H1 (cell line): ENCODE measurements at regions not wholly inside any gene's neighbourhood (a gene's known extent, or its start where the extent isn't known, plus 50 kb on each side); places are given as distances from the start of the nearest gene placed in this dataset.

Source experiments
- CTCF ChIA-PET: fragments of 300-600 bp; sonication (Branson Sonifier 250); formaldehyde crosslinking; loops from one replicate; lab custom pipeline; 2021; ENCODE audit not compliant: partially characterized antibody; lab: Charles Lee
- POLR2A ChIA-PET: fragments of 300-600 bp; sonication (Branson Sonifier 250); formaldehyde crosslinking; loops from one replicate; lab custom pipeline; 2021; ENCODE audit warnings: inconsistent platforms; ENCODE audit not compliant: partially characterized antibody; lab: Charles Lee
- DNase-seq, 2 experiments: peaks; one replicate each; pipeline versions ENCODE4 v3.0.0 to v3.0.0-alpha.2; 2010 to 2022; ENCODE audit warnings: low spot score in 2 of 2, low read depth in 1 of 2, mixed read lengths in 1 of 2
- FAIRE-seq: peaks from 2 replicates; lab custom pipeline; 2011; peaks lifted over from hg19 to GRCh38; lab: Jason Lieb, UNC
- H2AFZ ChIP-seq: 2 replicates; pipeline ENCODE4 v1.8.1; 2012; ENCODE audit warnings: low read length, inconsistent platforms
- H2AK5ac ChIP-seq: 2 replicates; pipeline ENCODE4 v1.6.1; 2013; ENCODE audit warnings: low read depth, low read length
- H2BK120ac ChIP-seq: replicated peaks from 2 replicates; pipeline ENCODE3; 2013; ENCODE audit warnings: low read depth, low read length, inconsistent platforms
- H2BK12ac ChIP-seq: 2 replicates; pipeline ENCODE4 v1.6.1; 2013; ENCODE audit warnings: low read depth, low read length
- H2BK15ac ChIP-seq: 2 replicates; pipeline ENCODE4 v1.6.1; 2013; ENCODE audit warnings: low read length
- H2BK20ac ChIP-seq: 2 replicates; pipeline ENCODE4 v1.6.1; 2013; ENCODE audit warnings: low read length
- H2BK5ac ChIP-seq: 2 replicates; pipeline ENCODE4 v1.6.1; 2013; ENCODE audit warnings: low read depth, low read length
- H3K14ac ChIP-seq: 2 replicates; pipeline ENCODE4 v1.6.1; 2013; ENCODE audit warnings: inconsistent platforms; ENCODE audit not compliant: insufficient read length
- H3K18ac ChIP-seq: 2 replicates; pipeline ENCODE4 v1.6.1; 2013; ENCODE audit warnings: low read length; ENCODE audit errors: extremely low read depth
- H3K23ac ChIP-seq: 2 replicates; pipeline ENCODE4 v1.6.1; 2013; ENCODE audit warnings: inconsistent platforms; ENCODE audit not compliant: insufficient read length
- H3K23me2 ChIP-seq: 2 replicates; pipeline ENCODE4 v1.6.1; 2013; ENCODE audit warnings: low read depth, low read length
- H3K27ac ChIP-seq: 2 replicates; pipeline ENCODE4 v1.6.1; 2011; ENCODE audit warnings: low read depth, low read length, inconsistent platforms
- H3K27me3 ChIP-seq, 4 experiments: replicated peaks in 1 of 4; 1 replicate in 1 of 4; 2 replicates in 3 of 4; pipeline versions ENCODE4 v1.6.1 to v1.8.1; 2011 to 2013; ENCODE audit warnings: low read length in 3 of 4, mild to moderate bottlenecking in 3 of 4, inconsistent platforms in 2 of 4, mixed read lengths in 2 of 4, moderate library complexity in 1 of 4; ENCODE audit not compliant: control insufficient read depth in 3 of 4, insufficient read depth in 3 of 4; ENCODE audit errors: extremely low read depth in 1 of 4
- H3K36me3 ChIP-seq, 4 experiments: 2 replicates each; pipeline versions ENCODE4 v1.6.1 to v1.8.1; 2011 to 2013; ENCODE audit warnings: mild to moderate bottlenecking in 4 of 4, low read length in 3 of 4, moderate library complexity in 2 of 4, control low read depth in 1 of 4, inconsistent platforms in 1 of 4; ENCODE audit not compliant: insufficient read depth in 4 of 4, control insufficient read depth in 2 of 4
- H3K4ac ChIP-seq: replicated peaks from 2 replicates; pipeline ENCODE3; 2013; ENCODE audit warnings: low read length, low read depth, mixed read lengths, inconsistent platforms; ENCODE audit not compliant: insufficient read length
- H3K4me1 ChIP-seq, 4 experiments: replicated peaks in 1 of 4; 1 replicate in 1 of 4; 2 replicates in 3 of 4; pipeline versions ENCODE4 v1.6.1 to v1.8.1; 2011 to 2013; ENCODE audit warnings: low read length in 3 of 4, inconsistent platforms in 2 of 4, mixed read lengths in 1 of 4; ENCODE audit not compliant: insufficient read depth in 4 of 4, control insufficient read depth in 3 of 4
- H3K4me2 ChIP-seq, 2 experiments: 2 replicates each; pipeline versions ENCODE4 v1.6.1 to v1.8.1; 2011 to 2013; ENCODE audit warnings: low read depth in 2 of 2, low read length in 2 of 2, control low read depth in 1 of 2, inconsistent platforms in 1 of 2, mild to moderate bottlenecking in 1 of 2; ENCODE audit not compliant: insufficient read depth in 1 of 2
- H3K4me3 ChIP-seq, 4 experiments: fragments of 200-600, 300-600 bp in 1 of 4; sonication (generic), shearing (Covaris generic), sonication (Bioruptor Twin) in 1 of 4; 2 replicates each; pipeline versions ENCODE4 v1.5.1 to v1.8.1; 2011 to 2016; ENCODE audit warnings: low read length in 4 of 4, low read depth in 3 of 4, control low read depth in 2 of 4, inconsistent platforms in 2 of 4, mild to moderate bottlenecking in 2 of 4, mixed read lengths in 1 of 4, moderate library complexity in 1 of 4; ENCODE audit not compliant: insufficient read depth in 2 of 4; ENCODE audit errors: extremely low read depth in 1 of 4
- H3K56ac ChIP-seq: replicated peaks from 2 replicates; pipeline ENCODE3; 2013; ENCODE audit warnings: low read depth, mild to moderate bottlenecking, mixed read lengths, low read length, inconsistent platforms; ENCODE audit not compliant: insufficient read length
- H3K79me1 ChIP-seq: 2 replicates; pipeline ENCODE4 v1.6.1; 2013; ENCODE audit warnings: low read depth, low read length, control low read depth
- H3K79me2 ChIP-seq, 2 experiments: 2 replicates each; pipeline versions ENCODE4 v1.6.1 to v1.8.1; 2012 to 2013; ENCODE audit warnings: low read length in 2 of 2, mild to moderate bottlenecking in 2 of 2, inconsistent platforms in 1 of 2; ENCODE audit not compliant: insufficient read depth in 2 of 2, control insufficient read depth in 1 of 2
- H3K9ac ChIP-seq, 4 experiments: replicated peaks in 1 of 4; 1 replicate in 1 of 4; 2 replicates in 3 of 4; pipeline versions ENCODE4 v1.6.1 to v1.8.1; 2011 to 2013; ENCODE audit warnings: low read depth in 3 of 4, low read length in 3 of 4, control low read depth in 2 of 4, mild to moderate bottlenecking in 2 of 4, moderate library complexity in 2 of 4, inconsistent platforms in 1 of 4; ENCODE audit errors: extremely low read depth in 1 of 4
- H3K9me3 ChIP-seq, 2 experiments: 2 replicates each; pipeline versions ENCODE4 v1.6.1 to v1.8.1; 2012 to 2013; ENCODE audit warnings: mild to moderate bottlenecking in 2 of 2, moderate library complexity in 2 of 2, control low read depth in 1 of 2, inconsistent platforms in 1 of 2, low read depth in 1 of 2, low read length in 1 of 2, mixed read lengths in 1 of 2; ENCODE audit not compliant: insufficient read depth in 2 of 2
- H4K20me1 ChIP-seq, 2 experiments: replicated peaks in 1 of 2; 2 replicates each; pipeline versions ENCODE3 to v1.8.1; 2011 to 2013; ENCODE audit warnings: inconsistent platforms in 2 of 2, low read length in 2 of 2, mild to moderate bottlenecking in 1 of 2; ENCODE audit not compliant: insufficient read depth in 2 of 2, control insufficient read depth in 1 of 2
- H4K5ac ChIP-seq: 2 replicates; pipeline ENCODE4 v1.6.1; 2013; ENCODE audit warnings: low read length, low read depth, mixed read lengths, inconsistent platforms; ENCODE audit not compliant: insufficient read length
- H4K8ac ChIP-seq: 2 replicates; pipeline ENCODE4 v1.8.0; 2013; ENCODE audit warnings: mild to moderate bottlenecking, moderate library complexity, low read length, inconsistent platforms; ENCODE audit not compliant: insufficient read depth; ENCODE audit errors: extremely low read depth
- H4K91ac ChIP-seq: replicated peaks from 2 replicates; pipeline ENCODE3; 2013; ENCODE audit warnings: low read length, mixed read lengths, inconsistent platforms; ENCODE audit not compliant: insufficient read length
- KDM4A ChIP-seq: IDR thresholded peaks from one replicate; pipeline ENCODE4 v1.7.1; 2012; ENCODE audit warnings: low read depth, mild to moderate bottlenecking, moderate library complexity, low read length, inconsistent platforms; ENCODE audit not compliant: severe bottlenecking
- MAFK ChIP-seq: IDR thresholded peaks from 2 replicates; pipeline ENCODE4 v1.6.1; 2012; ENCODE audit warnings: low read depth, mild to moderate bottlenecking, improper control_type of control experiment, low read length
- SIN3A ChIP-seq, 2 experiments: IDR thresholded peaks in 1 of 2; conservative IDR thresholded peaks in 1 of 2; 2 replicates each; pipeline ENCODE4 v1.6.1; 2011 to 2012; ENCODE audit warnings: low read length in 2 of 2, improper control_type of control experiment in 1 of 2, low read depth in 1 of 2, mild to moderate bottlenecking in 1 of 2
- TAF1 ChIP-seq: IDR thresholded peaks from 2 replicates; pipeline ENCODE4 v1.6.1; 2011; ENCODE audit warnings: mild to moderate bottlenecking, low read depth, low read length
- WGBS, 2 experiments: shearing (Covaris generic) in 1 of 2; methylation state at CpG; one replicate each; pipeline versions ENCODE4 v1.1.6 to v1.1.7; 2013 to 2015; ENCODE audit warnings: low lambda C conversion rate in 2 of 2, mixed read lengths in 2 of 2, inconsistent platforms in 1 of 2, low coverage in 1 of 2, missing lambda C conversion rate in 1 of 2; ENCODE audit not compliant: insufficient replicate concordance in 2 of 2, insufficient coverage in 1 of 2, insufficient read length in 1 of 2; ENCODE audit errors: extremely low coverage in 1 of 2, missing lambda C conversion rate in 1 of 2; 5-methylcytosine and 5-hydroxymethylcytosine counted together
- TF ChIP-seq, protein P1 (sequence below): IDR thresholded peaks from 2 replicates; pipeline ENCODE4 v1.6.1; 2011; ENCODE audit warnings: low read depth, mild to moderate bottlenecking, low read length; ENCODE audit not compliant: insufficient read depth

GRCh38 chr18:64210401-64210949 lies 61.6 kb upstream of the LINC00305 start:
- H2BK15ac ChIP-seq, result no peak overlapping the region
- H3K27me3 ChIP-seq, result no peaks in the 10 kb centered on the region
- no peaks in the 10 kb centered on the region for H3K9me3 ChIP-seq
- H2BK20ac ChIP-seq, result no peak overlapping the region
- H4K91ac ChIP-seq, result no peak overlapping the region
- H4K5ac ChIP-seq, result no peak overlapping the region
- H2BK120ac ChIP-seq, result no peak overlapping the region
- H3K4me3 ChIP-seq, result no peak overlapping the region
- H3K4me1 ChIP-seq, result peaks cover 0 to 3% (median 0%) of the 10 kb centered on the region in 4 experiments; a peak in 2 of 7 replicates
- H3K79me1 ChIP-seq, result no peaks in the 10 kb centered on the region
- H3K36me3 ChIP-seq, result no peaks in the 10 kb centered on the region
- no peaks in the 10 kb centered on the region for H4K20me1 ChIP-seq
- H3K79me2 ChIP-seq, result no peaks in the 10 kb centered on the region
- H3K9ac ChIP-seq, result no peak overlapping the region
- FAIRE-seq, result no peak
- no peak overlapping the region for H3K18ac ChIP-seq
- no peak overlapping the region for H2BK12ac ChIP-seq
- no peak overlapping the region for H3K23ac ChIP-seq
- CTCF ChIA-PET, result no interaction called here
- no peak overlapping the region for H2BK5ac ChIP-seq
- no peaks in the 10 kb centered on the region; the same call in 1 of the 2 replicates for H3K23me2 ChIP-seq
- TF ChIP-seq MAFK (no peak), SIN3A (conservative IDR thresholded peaks at IDR 0.05 in 1 of 2, IDR thresholded peaks at IDR 0.05 in 1 of 2; ENCODE audit: low read depth in 1 of 2, low read length in 2 of 2) (no peak), TAF1 (no peak), KDM4A (no peak)
- TF ChIP-seq, protein P1, sequence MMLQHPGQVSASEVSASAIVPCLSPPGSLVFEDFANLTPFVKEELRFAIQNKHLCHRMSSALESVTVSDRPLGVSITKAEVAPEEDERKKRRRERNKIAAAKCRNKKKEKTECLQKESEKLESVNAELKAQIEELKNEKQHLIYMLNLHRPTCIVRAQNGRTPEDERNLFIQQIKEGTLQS, result no peak
- H3K14ac ChIP-seq, result no peak overlapping the region
- H3K56ac ChIP-seq, result no peak overlapping the region
- DNase-seq, result no peak
- H4K8ac ChIP-seq, result no peak overlapping the region
- H3K27ac ChIP-seq, result no peak overlapping the region
- H3K4ac ChIP-seq, result no peak overlapping the region
- H3K4me2 ChIP-seq, result no peak overlapping the region
- H2AK5ac ChIP-seq, result no peak overlapping the region
- POLR2A ChIA-PET, result no interaction called here
- no peak overlapping the region for H2AFZ ChIP-seq
- 89% methylated on average over 5 of the region's 5 CpGs; no CpG with 5 or more reads in 1 of the 2 experiments for WGBS, 2 experiments
